NCI-H2227 (cell line): ENCODE measurements at regions not wholly inside any gene's neighbourhood (a gene's known extent, or its start where the extent isn't known, plus 50 kb on each side); places are given as distances from the start of the nearest gene placed in this dataset.

Experiments
- DNase-seq: peaks from one replicate; lab custom pipeline; 2025; ENCODE audit not compliant: unreplicated experiment; lab: John Stamatoyannopoulos, UW

- DNase-seq = no peak
Measured at GRCh38 chr11:27244900-27245299, 118.1 kb downstream of the CCDC34 start.

- no peak for DNase-seq
Measured at GRCh38 chr11:27242591-27242990, 120.4 kb downstream of the CCDC34 start.

GRCh38 chr11:27241311-27242122, 121.5 kb downstream of the CCDC34 start:
- no peak for DNase-seq

- no peak for DNase-seq
Measured at GRCh38 chr11:27239305-27239942, 123.6 kb downstream of the CCDC34 start.

- DNase-seq = no peak
Measured at GRCh38 chr11:27238811-27239210, 124.2 kb downstream of the CCDC34 start.

GRCh38 chr11:27237643-27238042, 125.4 kb downstream of the CCDC34 start:
- DNase-seq = no peak

- DNase-seq = no peak
Measured at GRCh38 chr11:27234961-27235360, 128.1 kb downstream of the CCDC34 start.

- DNase-seq = peak; percentile 81
Measured at GRCh38 chr11:27234043-27234668, 128.9 kb downstream of the CCDC34 start.

GRCh38 chr11:27233654-27234042, 129.4 kb downstream of the CCDC34 start:
- no peak for DNase-seq

- no peak for DNase-seq
Measured at GRCh38 chr11:27231530-27231929, 131.5 kb downstream of the CCDC34 start.

- no peak for DNase-seq
Measured at GRCh38 chr11:27230192-27230572, 132.8 kb downstream of the CCDC34 start.

- DNase-seq = no peak
Measured at GRCh38 chr11:27229511-27230191, 133.4 kb downstream of the CCDC34 start.

GRCh38 chr11:27228906-27229290, 134.1 kb downstream of the CCDC34 start:
- no peak for DNase-seq

- DNase-seq = no peak
Measured at GRCh38 chr11:27228232-27228905, 134.6 kb downstream of the CCDC34 start.

- DNase-seq = no peak
Measured at GRCh38 chr11:27227736-27228135, 135.3 kb downstream of the CCDC34 start.

GRCh38 chr11:27219487-27220039, 143.5 kb downstream of the CCDC34 start:
- DNase-seq = peak; percentile 8

- no peak for DNase-seq
Measured at GRCh38 chr11:27218421-27219038, 144.5 kb downstream of the CCDC34 start.

GRCh38 chr11:27217948-27218420, 145.0 kb downstream of the CCDC34 start:
- no peak for DNase-seq

- DNase-seq = no peak
Measured at GRCh38 chr11:27217496-27217895, 145.5 kb downstream of the CCDC34 start.
